ENCODE measurements at regions not wholly inside any gene's neighbourhood (a gene's known extent, or its start where the extent isn't known, plus 50 kb on each side); places are given as distances from the start of the nearest gene placed in this dataset.

GRCh38 chr4:146027761-146028160, 89.1 kb upstream of the ZNF827 start (continued):
- no peak for TF ChIP-seq ETV6 (CRISPR knock-in tag; IDR thresholded peaks at IDR 0.05)
- TF ChIP-seq, protein P1, sequence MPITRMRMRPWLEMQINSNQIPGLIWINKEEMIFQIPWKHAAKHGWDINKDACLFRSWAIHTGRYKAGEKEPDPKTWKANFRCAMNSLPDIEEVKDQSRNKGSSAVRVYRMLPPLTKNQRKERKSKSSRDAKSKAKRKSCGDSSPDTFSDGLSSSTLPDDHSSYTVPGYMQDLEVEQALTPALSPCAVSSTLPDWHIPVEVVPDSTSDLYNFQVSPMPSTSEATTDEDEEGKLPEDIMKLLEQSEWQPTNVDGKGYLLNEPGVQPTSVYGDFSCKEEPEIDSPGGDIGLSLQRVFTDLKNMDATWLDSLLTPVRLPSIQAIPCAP (CRISPR knock-in tag; IDR thresholded peaks at IDR 0.05) = no peak

DNA sequence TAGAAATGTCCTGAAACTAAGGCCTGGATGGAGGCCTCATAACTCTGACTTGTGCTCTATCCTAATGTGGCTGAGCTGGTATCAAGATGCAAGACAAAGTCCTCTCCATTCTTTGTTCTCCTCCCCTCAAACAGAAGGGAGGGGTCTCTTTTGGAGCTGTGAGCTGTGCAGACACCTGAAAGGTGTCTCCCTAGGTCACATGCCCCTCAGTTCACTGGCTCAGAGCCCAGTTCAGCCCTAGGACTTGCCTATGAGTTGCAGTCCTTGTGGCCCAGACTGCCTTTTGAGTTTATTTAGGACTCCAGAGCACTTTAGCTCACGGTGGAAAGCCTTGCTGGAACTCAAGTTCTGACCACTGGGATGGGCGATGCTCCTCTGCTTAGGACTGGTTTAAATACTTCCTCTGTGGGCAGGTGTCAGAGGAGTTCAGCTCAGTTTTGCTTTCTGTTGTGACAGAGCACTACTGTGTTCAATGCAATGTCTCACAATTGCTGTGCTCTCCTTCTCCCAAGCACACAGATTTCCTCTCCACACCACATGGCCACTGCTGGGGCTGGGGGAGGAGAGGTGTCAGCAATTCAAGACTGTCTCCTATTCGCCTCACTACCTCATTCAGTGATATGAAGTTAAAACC, 84.8 kb upstream of the ZNF827 start:
- no peaks in the 10 kb centered on the region for H3K9me3 Mint-ChIP-seq
- POLR2A ChIA-PET = no interaction called here
- no peak overlapping the region for H3K4me3 Mint-ChIP-seq
- CTCF ChIA-PET = no interaction called here
- no peak for DNase-seq (ENCODE audit: low spot score)
- no peaks in the 10 kb centered on the region for H3K4me1 Mint-ChIP-seq
- H3K36me3 Mint-ChIP-seq = no peaks in the 10 kb centered on the region
- no peak for ATAC-seq
- TF ChIP-seq KAT7 (CRISPR knock-in tag; IDR thresholded peaks at IDR 0.05; ENCODE audit: borderline replicate concordance) = no peak
- no peak for TF ChIP-seq NR1H2 (CRISPR knock-in tag; IDR thresholded peaks at IDR 0.05)
- TF ChIP-seq RELA (CRISPR knock-in tag; IDR thresholded peaks at IDR 0.05; ENCODE audit: borderline replicate concordance) = no peak
- TF ChIP-seq ZNF416 (CRISPR knock-in tag; IDR thresholded peaks at IDR 0.05) = no peak
- no peaks in the 10 kb centered on the region; the same call in 1 of the 2 replicates for H3K27me3 Mint-ChIP-seq (ENCODE audit: low read depth)
- H3K27ac Mint-ChIP-seq = no peak overlapping the region

GRCh38 chr4:146022541-146022940, 83.9 kb upstream of the ZNF827 start:
- no peak overlapping the region for H3K27ac Mint-ChIP-seq
- peaks cover 4% of the 10 kb centered on the region; the same call in 1 of the 2 replicates for H3K9me3 Mint-ChIP-seq
- no peaks in the 10 kb centered on the region for H3K4me1 Mint-ChIP-seq
- POLR2A ChIA-PET = no interaction called here
- H3K36me3 Mint-ChIP-seq = no peaks in the 10 kb centered on the region
- CTCF ChIA-PET = no interaction called here
- DNase-seq (ENCODE audit: low spot score) (no peak), ATAC-seq (no peak)
- no peak overlapping the region for H3K4me3 Mint-ChIP-seq
- TF ChIP-seq MXD4 (CRISPR knock-in tag; IDR thresholded peaks at IDR 0.05; ENCODE audit: borderline replicate concordance) (no peak), ZNF317 (CRISPR knock-in tag; IDR thresholded peaks at IDR 0.05; ENCODE audit: borderline replicate concordance, low read depth) (no peak), GABPB1 (CRISPR knock-in tag; IDR thresholded peaks at IDR 0.05) (no peak), STAT6 (CRISPR knock-in tag; conservative IDR thresholded peaks at IDR 0.05; ENCODE audit: low read depth) (no peak), ZNF263 (CRISPR knock-in tag; IDR thresholded peaks at IDR 0.05; ENCODE audit: low read depth) (no peak), CBFB (CRISPR knock-in tag; IDR thresholded peaks at IDR 0.05; ENCODE audit: low read depth) (no peak), ATF3 (CRISPR knock-in tag; conservative IDR thresholded peaks at IDR 0.05) (no peak), ZNF416 (CRISPR knock-in tag; IDR thresholded peaks at IDR 0.05) (no peak), ATF1 (CRISPR knock-in tag; IDR thresholded peaks at IDR 0.05) (no peak), NR1H2 (CRISPR knock-in tag; IDR thresholded peaks at IDR 0.05) (no peak), PRRX2 (CRISPR knock-in tag; IDR thresholded peaks at IDR 0.05) (no peak), ZSCAN18 (CRISPR knock-in tag; IDR thresholded peaks at IDR 0.05) (no peak), SP1 (CRISPR knock-in tag; conservative IDR thresholded peaks at IDR 0.05) (no peak), NFYB (CRISPR knock-in tag; conservative IDR thresholded peaks at IDR 0.05; ENCODE audit: low read depth) (no peak), CDX4 (CRISPR knock-in tag; IDR thresholded peaks at IDR 0.05; ENCODE audit: borderline replicate concordance) (no peak), USF2 (CRISPR knock-in tag; IDR thresholded peaks at IDR 0.05) (no peak), TEAD4 (CRISPR knock-in tag; IDR thresholded peaks at IDR 0.05) (no peak), EMX1 (CRISPR knock-in tag; IDR thresholded peaks at IDR 0.05) (no peak)
- TF ChIP-seq, protein P2, sequence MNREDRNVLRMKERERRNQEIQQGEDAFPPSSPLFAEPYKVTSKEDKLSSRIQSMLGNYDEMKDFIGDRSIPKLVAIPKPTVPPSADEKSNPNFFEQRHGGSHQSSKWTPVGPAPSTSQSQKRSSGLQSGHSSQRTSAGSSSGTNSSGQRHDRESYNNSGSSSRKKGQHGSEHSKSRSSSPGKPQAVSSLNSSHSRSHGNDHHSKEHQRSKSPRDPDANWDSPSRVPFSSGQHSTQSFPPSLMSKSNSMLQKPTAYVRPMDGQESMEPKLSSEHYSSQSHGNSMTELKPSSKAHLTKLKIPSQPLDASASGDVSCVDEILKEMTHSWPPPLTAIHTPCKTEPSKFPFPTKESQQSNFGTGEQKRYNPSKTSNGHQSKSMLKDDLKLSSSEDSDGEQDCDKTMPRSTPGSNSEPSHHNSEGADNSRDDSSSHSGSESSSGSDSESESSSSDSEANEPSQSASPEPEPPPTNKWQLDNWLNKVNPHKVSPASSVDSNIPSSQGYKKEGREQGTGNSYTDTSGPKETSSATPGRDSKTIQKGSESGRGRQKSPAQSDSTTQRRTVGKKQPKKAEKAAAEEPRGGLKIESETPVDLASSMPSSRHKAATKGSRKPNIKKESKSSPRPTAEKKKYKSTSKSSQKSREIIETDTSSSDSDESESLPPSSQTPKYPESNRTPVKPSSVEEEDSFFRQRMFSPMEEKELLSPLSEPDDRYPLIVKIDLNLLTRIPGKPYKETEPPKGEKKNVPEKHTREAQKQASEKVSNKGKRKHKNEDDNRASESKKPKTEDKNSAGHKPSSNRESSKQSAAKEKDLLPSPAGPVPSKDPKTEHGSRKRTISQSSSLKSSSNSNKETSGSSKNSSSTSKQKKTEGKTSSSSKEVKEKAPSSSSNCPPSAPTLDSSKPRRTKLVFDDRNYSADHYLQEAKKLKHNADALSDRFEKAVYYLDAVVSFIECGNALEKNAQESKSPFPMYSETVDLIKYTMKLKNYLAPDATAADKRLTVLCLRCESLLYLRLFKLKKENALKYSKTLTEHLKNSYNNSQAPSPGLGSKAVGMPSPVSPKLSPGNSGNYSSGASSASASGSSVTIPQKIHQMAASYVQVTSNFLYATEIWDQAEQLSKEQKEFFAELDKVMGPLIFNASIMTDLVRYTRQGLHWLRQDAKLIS (CRISPR knock-in tag; IDR thresholded peaks at IDR 0.05; ENCODE audit: borderline replicate concordance) = no peak
- H3K27me3 Mint-ChIP-seq (ENCODE audit: low read depth) = no peaks in the 10 kb centered on the region; the same call in 1 of the 2 replicates

Data from WTC11 (cell line).